ENCODE measurements at regions not wholly inside any gene's neighbourhood (a gene's known extent, or its start where the extent isn't known, plus 50 kb on each side); places are given as distances from the start of the nearest gene placed in this dataset.

DNA sequence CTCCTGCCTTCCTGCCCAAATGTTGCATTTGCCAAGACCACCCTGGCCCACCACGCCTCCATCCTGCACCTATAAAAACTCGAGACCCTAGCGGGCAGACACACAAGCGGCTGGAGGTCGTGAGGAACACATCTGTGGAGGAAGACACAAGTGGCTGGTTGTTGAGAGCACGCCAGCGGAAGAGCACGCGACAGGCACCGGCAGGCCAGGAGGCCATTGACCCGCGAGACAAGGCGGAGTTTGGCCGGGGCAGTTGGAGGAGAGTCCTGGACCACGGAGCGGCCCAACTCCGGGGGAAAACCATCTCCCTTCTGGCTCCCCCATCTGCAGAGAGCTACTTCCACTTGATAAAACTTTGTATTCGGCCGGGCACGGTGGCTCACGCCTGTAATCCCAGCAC, 115.2 kb upstream of the AGA start:
- TF ChIP-seq, protein P1, sequence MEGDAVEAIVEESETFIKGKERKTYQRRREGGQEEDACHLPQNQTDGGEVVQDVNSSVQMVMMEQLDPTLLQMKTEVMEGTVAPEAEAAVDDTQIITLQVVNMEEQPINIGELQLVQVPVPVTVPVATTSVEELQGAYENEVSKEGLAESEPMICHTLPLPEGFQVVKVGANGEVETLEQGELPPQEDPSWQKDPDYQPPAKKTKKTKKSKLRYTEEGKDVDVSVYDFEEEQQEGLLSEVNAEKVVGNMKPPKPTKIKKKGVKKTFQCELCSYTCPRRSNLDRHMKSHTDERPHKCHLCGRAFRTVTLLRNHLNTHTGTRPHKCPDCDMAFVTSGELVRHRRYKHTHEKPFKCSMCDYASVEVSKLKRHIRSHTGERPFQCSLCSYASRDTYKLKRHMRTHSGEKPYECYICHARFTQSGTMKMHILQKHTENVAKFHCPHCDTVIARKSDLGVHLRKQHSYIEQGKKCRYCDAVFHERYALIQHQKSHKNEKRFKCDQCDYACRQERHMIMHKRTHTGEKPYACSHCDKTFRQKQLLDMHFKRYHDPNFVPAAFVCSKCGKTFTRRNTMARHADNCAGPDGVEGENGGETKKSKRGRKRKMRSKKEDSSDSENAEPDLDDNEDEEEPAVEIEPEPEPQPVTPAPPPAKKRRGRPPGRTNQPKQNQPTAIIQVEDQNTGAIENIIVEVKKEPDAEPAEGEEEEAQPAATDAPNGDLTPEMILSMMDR (IDR thresholded peaks at IDR 0.05) = no peak
- no peak for TF ChIP-seq POLR2A (IDR thresholded peaks at IDR 0.05)
- DNase-seq = no peak
- H3K27me3 ChIP-seq = no peaks in the 10 kb centered on the region
- H3K36me3 ChIP-seq = no peaks in the 10 kb centered on the region
- H3K9me3 ChIP-seq = no peaks in the 10 kb centered on the region
- 94% methylated on average over 21 of the region's 21 CpGs for WGBS, 2 donors
- intact Hi-C loops (cut with DNase I) = no loop called here
- H3K4me3 ChIP-seq (replicated peaks in 1 of 3) = no peak overlapping the region
- H3K4me1 ChIP-seq = no peaks in the 10 kb centered on the region
- H3K27ac ChIP-seq = no peak overlapping the region

GRCh38 chr4:177558995-177559394, 116.8 kb upstream of the AGA start:
- no peak overlapping the region for H3K4me3 ChIP-seq (replicated peaks in 1 of 3)
- H3K9me3 ChIP-seq = no peaks in the 10 kb centered on the region
- no peak for DNase-seq
- intact Hi-C loops (cut with DNase I) = no loop called here
- 77 to 81% methylated on average over 3 of the region's 3 CpGs for WGBS, 2 donors
- no peaks in the 10 kb centered on the region for H3K36me3 ChIP-seq
- H3K4me1 ChIP-seq = no peaks in the 10 kb centered on the region
- H3K27me3 ChIP-seq = no peaks in the 10 kb centered on the region
- TF ChIP-seq POLR2A (IDR thresholded peaks at IDR 0.05) = no peak
- TF ChIP-seq, protein P1 (IDR thresholded peaks at IDR 0.05) = no peak
- H3K27ac ChIP-seq = no peak overlapping the region

GRCh38 chr4:177562163-177562562, 119.9 kb upstream of the AGA start:
- TF ChIP-seq, protein P1 (IDR thresholded peaks at IDR 0.05) = no peak

DNA sequence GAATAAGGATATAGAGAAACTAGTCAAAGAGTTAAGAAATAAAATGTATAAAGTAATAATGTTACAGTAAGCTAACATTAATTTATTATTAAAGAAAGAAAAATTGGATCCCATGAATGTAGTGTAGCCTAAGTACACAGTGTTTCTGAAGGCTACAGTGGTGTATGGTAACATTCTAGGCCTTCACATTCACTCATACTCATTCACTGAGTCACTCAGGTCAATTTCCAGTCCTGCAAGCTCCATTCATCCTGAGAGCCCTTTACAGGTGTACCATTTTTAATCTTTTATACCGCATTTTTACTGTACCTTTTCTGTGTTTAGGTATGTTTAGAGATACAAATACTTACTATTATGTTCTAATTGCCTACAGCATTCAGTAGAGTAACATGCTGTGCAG, 120.6 kb upstream of the AGA start:
- Histone ChIP-seq H3K9me3 (no peaks in the 10 kb centered on the region), H3K4me3 (replicated peaks in 1 of 3) (no peak overlapping the region), H3K27ac (no peak overlapping the region), H3K36me3 (no peaks in the 10 kb centered on the region), H3K4me1 (no peaks in the 10 kb centered on the region), H3K27me3 (no peaks in the 10 kb centered on the region)
- WGBS, 2 donors = 95 to 98% methylated on average over 1 of the region's 1 CpG
- TF ChIP-seq POLR2A (IDR thresholded peaks at IDR 0.05) = no peak
- TF ChIP-seq, protein P1 (IDR thresholded peaks at IDR 0.05) = no peak
- intact Hi-C loops (cut with DNase I) = no loop called here
- DNase-seq = no peak

More at GRCh38 chr4:177562163-177562562, 119.9 kb upstream of the AGA start:
- DNase-seq = no peak
- H3K4me3 ChIP-seq (replicated peaks in 1 of 3) = no peak overlapping the region
- H3K4me1 ChIP-seq = no peaks in the 10 kb centered on the region
- WGBS, 2 donors = 96 to 97% methylated on average over 4 of the region's 4 CpGs
- no peaks in the 10 kb centered on the region for H3K9me3 ChIP-seq
- no peaks in the 10 kb centered on the region for H3K36me3 ChIP-seq
- intact Hi-C loops (cut with DNase I) = no loop called here
- H3K27me3 ChIP-seq = no peaks in the 10 kb centered on the region
- no peak overlapping the region for H3K27ac ChIP-seq

DNA sequence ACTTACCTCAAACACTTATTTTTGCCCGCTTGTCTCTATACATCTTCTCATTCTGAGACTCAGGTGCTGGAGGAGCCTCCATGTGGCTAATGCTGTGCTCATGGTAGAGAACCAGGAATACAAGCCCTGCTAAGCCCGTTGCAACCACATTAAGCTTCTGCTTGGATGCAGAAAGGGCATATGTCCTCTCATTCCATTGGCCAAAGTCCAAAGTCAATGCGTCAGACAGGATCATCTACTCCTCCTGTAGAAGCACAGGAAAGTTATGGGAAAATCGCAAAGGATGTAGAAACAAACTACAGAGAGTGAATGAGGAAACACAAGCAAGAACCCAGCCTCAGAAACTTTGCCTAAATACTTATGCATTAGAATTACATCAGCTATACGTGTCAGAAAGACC, 124.5 kb upstream of the AGA start:
- 68 to 70% methylated on average over 5 of the region's 5 CpGs for WGBS, 2 donors
- H3K9me3 ChIP-seq = no peaks in the 10 kb centered on the region
- H3K4me1 ChIP-seq = no peaks in the 10 kb centered on the region
- no peaks in the 10 kb centered on the region for H3K27me3 ChIP-seq
- H3K36me3 ChIP-seq = no peaks in the 10 kb centered on the region
- no peak for TF ChIP-seq POLR2A (IDR thresholded peaks at IDR 0.05)
- TF ChIP-seq, protein P1 (IDR thresholded peaks at IDR 0.05) = no peak
- DNase-seq = no peak
- H3K4me3 ChIP-seq (replicated peaks in 1 of 3) = no peak overlapping the region
- no peak overlapping the region for H3K27ac ChIP-seq
- intact Hi-C loops (cut with DNase I) = no loop called here
